NCI-H2107 treated with DMSO at 0.1 percent for 48 hours (cell line): ENCODE measurements at regions not wholly inside any gene's neighbourhood (a gene's known extent, or its start where the extent isn't known, plus 50 kb on each side); places are given as distances from the start of the nearest gene placed in this dataset.

Experiments
- DNase-seq: peaks from one replicate; lab custom pipeline; 2025; ENCODE audit not compliant: unreplicated experiment; lab: John Stamatoyannopoulos, UW

DNA sequence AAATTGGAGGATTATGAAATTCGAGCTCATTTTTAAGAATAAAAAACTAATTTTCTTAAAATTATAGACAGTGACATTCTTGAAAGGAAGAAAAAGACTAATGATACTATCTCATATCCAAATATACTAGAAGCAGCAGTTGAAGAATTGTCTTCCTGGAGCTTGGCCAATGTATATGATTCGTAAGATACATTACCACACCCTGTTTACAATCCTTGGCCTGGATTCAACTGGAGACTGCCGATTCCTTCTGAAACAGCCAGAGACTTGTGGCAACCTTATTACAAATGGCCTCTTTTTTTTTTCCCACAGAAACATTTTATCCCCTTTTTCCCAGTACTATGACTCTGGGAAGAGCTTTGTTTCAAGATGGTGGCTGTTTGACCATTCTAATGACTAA is 571.2 kb upstream of the FAT1 start:
- no peak for DNase-seq

GRCh38 chr4:187301923-187302322 is 578.3 kb upstream of the FAT1 start:
- DNase-seq: no peak

DNA sequence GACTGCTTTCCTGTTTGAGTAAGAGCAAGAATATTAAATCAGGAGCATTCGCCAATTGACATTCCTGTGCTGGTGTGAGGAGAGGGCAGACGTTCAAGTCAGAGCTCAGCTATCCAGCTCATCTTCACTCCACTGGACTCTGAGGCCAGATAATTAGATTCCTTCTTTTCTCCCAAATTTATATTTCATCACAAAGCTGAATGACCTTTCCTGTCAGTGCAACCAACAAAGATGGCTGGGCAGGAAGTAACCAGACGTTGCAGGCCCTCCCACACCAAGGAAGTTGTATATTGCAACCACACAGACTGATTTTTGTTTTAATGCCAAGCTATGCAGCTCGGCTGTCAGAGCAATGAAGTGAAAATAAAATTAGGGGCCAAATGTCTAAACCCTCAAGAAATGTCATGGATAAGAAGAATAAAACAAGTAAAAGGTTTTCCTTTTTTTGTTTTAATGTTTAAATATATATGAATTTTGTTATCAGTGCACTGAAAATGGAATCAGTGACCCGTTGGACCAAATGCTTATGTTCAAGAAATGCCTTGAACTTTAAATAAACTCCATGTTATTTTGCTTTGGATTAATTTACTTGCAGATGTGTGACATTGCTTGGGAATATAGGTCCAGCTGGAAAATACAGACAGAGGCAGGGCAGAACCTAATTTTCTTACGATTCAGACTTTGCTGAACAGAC is 578.9 kb upstream of the FAT1 start:
- no peak for DNase-seq

DNA sequence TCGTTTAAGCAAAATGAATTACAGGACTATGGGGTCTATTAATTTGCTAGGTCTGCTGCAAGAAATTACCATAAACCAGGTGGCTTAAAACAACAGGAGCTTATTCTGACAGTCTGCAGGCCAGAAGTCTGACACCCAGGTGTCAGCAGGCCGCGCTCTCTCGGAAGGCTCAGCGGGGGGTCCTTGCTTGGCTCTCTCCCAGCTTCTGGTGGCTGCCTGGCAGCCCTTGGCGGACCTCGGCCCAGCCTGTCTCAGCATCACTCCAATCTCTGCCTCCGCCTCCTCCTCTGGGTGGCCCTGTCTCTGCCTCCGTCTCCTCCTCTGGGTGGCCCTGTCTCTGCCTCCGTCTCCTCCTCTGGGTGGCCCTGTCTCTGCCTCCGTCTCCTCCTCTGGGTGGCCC is 580.5 kb upstream of the FAT1 start:
- no peak for DNase-seq

- DNase-seq: no peak
Observed at GRCh38 chr4:187307131-187307530, 583.5 kb upstream of the FAT1 start.

GRCh38 chr4:187309456-187309855 is 585.8 kb upstream of the FAT1 start:
- DNase-seq: no peak

DNA sequence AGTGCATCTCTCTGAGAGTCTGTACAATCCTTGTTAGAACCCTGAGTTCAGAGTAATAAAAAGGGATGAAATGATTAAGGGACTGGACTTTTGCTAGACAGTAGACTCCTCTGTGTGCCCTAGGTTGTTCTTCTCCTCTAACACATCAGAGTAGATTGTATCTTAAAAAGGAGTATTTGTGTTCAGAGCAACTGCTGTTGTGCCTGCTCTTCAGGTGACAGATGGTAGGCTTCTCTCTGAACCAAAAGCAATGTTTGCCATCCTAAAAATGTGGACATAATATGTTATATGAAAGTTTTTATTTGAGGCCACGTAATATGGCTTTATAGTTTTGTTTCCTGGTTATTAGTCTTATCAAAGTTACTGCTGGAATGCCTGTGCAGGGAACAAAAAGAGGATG is 588.6 kb upstream of the FAT1 start:
- no peak for DNase-seq

GRCh38 chr4:187317799-187318198 is 594.1 kb upstream of the FAT1 start:
- DNase-seq: no peak

GRCh38 chr4:187321711-187322110 is 598.1 kb upstream of the FAT1 start:
- no peak for DNase-seq

DNA sequence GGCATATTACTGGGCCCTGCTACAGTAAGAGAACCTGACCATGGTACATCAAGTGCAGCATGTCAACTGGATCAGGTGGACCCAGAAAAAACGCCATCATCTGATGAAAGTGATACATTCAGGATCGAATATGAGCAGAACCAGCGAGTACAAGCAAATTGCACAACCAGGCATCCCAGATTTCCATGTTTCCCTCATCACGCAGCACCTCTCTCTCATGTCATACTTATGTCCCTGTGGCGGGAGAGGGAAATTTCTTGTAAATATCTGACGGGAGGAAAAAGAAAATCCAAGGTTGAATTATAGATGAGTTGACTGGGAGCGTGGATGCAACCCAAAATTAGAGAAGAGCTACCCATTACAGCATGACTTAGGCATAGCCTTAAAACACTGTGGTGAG is 608.5 kb upstream of the FAT1 start:
- DNase-seq: no peak

GRCh38 chr4:187333151-187333550 is 609.5 kb upstream of the FAT1 start:
- no peak for DNase-seq

GRCh38 chr4:187335339-187335738 is 611.7 kb upstream of the FAT1 start:
- no peak for DNase-seq

- no peak for DNase-seq
Observed at GRCh38 chr4:187354740-187355139, 631.1 kb upstream of the FAT1 start.

GRCh38 chr4:187357045-187357643 is 633.5 kb upstream of the FAT1 start:
- DNase-seq: no peak

DNA sequence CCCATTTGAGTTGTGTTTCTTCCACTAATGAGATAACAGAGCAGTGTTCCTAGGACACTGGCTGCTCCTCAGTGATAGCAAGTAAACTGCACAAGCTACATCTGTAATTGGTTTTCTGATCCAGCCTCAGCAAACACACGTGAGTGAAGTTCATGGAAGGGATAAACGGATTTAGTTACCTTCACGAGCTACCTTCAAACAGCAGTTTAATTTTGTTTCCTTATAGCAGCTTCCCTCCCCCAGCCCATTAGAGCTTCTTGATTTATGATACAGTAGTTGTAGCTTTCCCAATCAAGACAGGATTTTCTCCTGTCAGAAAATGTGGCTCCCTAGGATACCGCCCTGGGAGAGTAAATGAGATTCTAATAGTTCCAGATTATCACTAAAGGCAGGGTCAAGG is 634.2 kb upstream of the FAT1 start:
- DNase-seq: no peak

GRCh38 chr4:187362937-187363857 is 632.4 kb upstream of the ZFP42 start:
- no peak for DNase-seq

GRCh38 chr4:187364401-187364800 is 631.2 kb upstream of the ZFP42 start:
- DNase-seq: no peak

DNA sequence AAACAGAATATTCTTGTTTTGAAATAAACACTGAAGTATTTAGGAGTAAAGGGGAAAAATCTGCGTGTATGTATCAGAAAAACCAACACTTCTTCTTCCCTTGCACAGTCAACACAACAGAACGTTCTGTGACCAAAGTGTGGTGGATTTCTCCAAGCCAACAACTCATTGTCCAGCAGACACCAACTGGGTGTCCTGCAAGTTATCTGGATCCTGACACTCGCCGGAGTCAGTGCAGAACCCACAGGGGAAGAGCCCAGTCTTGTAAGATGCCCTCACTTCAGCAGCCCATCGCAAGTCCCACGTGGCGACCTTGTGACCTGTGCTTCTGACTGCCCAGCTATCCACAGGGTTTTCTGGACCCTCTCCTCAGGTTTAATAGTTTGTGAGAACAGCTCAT is 630.7 kb upstream of the ZFP42 start:
- DNase-seq: no peak

- no peak for DNase-seq
Observed at GRCh38 chr4:187366530-187366929, 629.0 kb upstream of the ZFP42 start.

GRCh38 chr4:187370918-187371317 is 624.7 kb upstream of the ZFP42 start:
- no peak for DNase-seq

GRCh38 chr4:187378441-187378840 is 617.1 kb upstream of the ZFP42 start:
- no peak for DNase-seq

GRCh38 chr4:187380181-187380581 is 615.4 kb upstream of the ZFP42 start:
- no peak for DNase-seq
